SU-DHL-6 (cell line): ENCODE measurements at regions not wholly inside any gene's neighbourhood (a gene's known extent, or its start where the extent isn't known, plus 50 kb on each side); places are given as distances from the start of the nearest gene placed in this dataset.

ENCODE experiments used
- H2AFZ ChIP-seq: fragments of 200-600 bp; sonication (generic); 2 replicates; pipeline ENCODE4 v1.6.1; 2014; ENCODE audit warnings: low read depth, mild to moderate bottlenecking, moderate library complexity, mixed read lengths, antibody characterized with exemption, low read length; ENCODE audit not compliant: severe bottlenecking
- H3F3A ChIP-seq: fragments of 200-600 bp; shearing (Covaris generic); 2 replicates; pipeline ENCODE4 v1.6.0; 2016; ENCODE audit warnings: antibody characterized with exemption, mild to moderate bottlenecking; ENCODE audit not compliant: insufficient read depth
- H3K27ac ChIP-seq: fragments of 200-600 bp; sonication (generic); 2 replicates; pipeline ENCODE4 v1.5.1; 2016; ENCODE audit warnings: low read depth, mild to moderate bottlenecking, low read length, moderate library complexity, mixed read lengths
- H3K27me3 ChIP-seq: fragments of 200-600 bp; sonication (generic), shearing (Covaris generic); 2 replicates; pipeline ENCODE4 v1.6.0; 2014; ENCODE audit warnings: mild to moderate bottlenecking, low read length
- H3K36me3 ChIP-seq: fragments of 200-600 bp; sonication (generic); 2 replicates; pipeline ENCODE4 v1.6.1; 2014; ENCODE audit warnings: mild to moderate bottlenecking, low read length, mixed read lengths
- H3K4me2 ChIP-seq: fragments of 300-600, 200-600 bp; shearing (Covaris generic), sonication (generic); 2 replicates; pipeline ENCODE4 v1.6.0; 2014; ENCODE audit warnings: low read length, low read depth, mild to moderate bottlenecking; ENCODE audit not compliant: poor library complexity, severe bottlenecking
- H3K4me3 ChIP-seq: fragments of 200-600 bp; sonication (generic); 2 replicates; pipeline ENCODE4 v1.5.1; 2014; ENCODE audit warnings: antibody characterized with exemption, low read length, mild to moderate bottlenecking, mixed read lengths; ENCODE audit not compliant: insufficient read depth, poor library complexity, severe bottlenecking
- H3K79me2 ChIP-seq: fragments of 200-600 bp; sonication (generic); 2 replicates; pipeline ENCODE4 v1.6.1; 2014; ENCODE audit warnings: mild to moderate bottlenecking, low read length, moderate library complexity; ENCODE audit not compliant: insufficient read depth
- H3K9ac ChIP-seq: fragments of 200-600 bp; sonication (generic); 2 replicates; pipeline ENCODE4 v1.7.0; 2014; ENCODE audit warnings: mild to moderate bottlenecking, low read length
- H3K9me2 ChIP-seq: fragments of 200-600 bp; sonication (generic); replicated peaks from 2 replicates; pipeline ENCODE4 v1.6.1; 2014; ENCODE audit warnings: low read length; ENCODE audit not compliant: insufficient read depth
- H3K9me3 ChIP-seq: fragments of 200-600 bp; sonication (generic); 2 replicates; pipeline ENCODE4 v1.6.1; 2014; ENCODE audit warnings: low read length, mixed read lengths; ENCODE audit not compliant: insufficient read depth
- H4K20me1 ChIP-seq: fragments of 200-600 bp; sonication (generic); 2 replicates; pipeline ENCODE4 v1.6.1; 2014; ENCODE audit warnings: low read depth, mild to moderate bottlenecking, antibody characterized with exemption, low read length, moderate library complexity, mixed read lengths
- EZH2phosphoT487 ChIP-seq: fragments of 200-600 bp; sonication (generic), shearing (Covaris generic); conservative IDR thresholded peaks from 2 replicates; pipeline ENCODE4 v1.6.1; 2018; ENCODE audit warnings: mild to moderate bottlenecking, antibody characterized with exemption, low read length, moderate library complexity, mixed read lengths
- TF ChIP-seq, protein P1 (sequence below): fragments of 200-600 bp; sonication (generic); IDR thresholded peaks from one replicate; pipeline ENCODE4 v1.5.1; 2017; ENCODE audit warnings: antibody characterized with exemption, mild to moderate bottlenecking, low read length, moderate library complexity; ENCODE audit not compliant: insufficient read depth, poor library complexity, severe bottlenecking

DNA sequence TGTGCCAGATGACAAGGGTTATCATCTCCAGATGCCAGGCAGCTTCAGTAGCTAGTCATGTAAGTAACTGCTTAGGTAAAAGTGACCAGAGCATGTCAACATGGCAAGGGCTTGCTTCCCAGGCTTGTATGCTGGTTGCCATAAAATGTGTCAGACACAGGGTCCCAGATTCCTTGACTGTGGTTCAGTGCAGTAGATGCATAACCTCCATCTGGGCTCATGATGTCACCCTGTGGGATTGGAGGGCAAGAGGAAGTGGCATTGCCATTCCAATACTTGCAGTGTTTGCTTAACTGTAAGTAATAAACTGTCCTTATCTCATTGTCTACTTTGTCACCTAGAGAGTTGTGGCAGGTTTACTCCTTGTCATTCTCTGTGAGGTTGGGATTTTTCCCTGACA is 226.8 kb downstream of the PCDH17 start:
- Histone ChIP-seq H2AFZ (no peak overlapping the region), H3F3A (no peaks in the 10 kb centered on the region), H3K27ac (no peak overlapping the region), H3K4me3 (no peak overlapping the region), H3K4me2 (no peak overlapping the region), H3K9me3 (no peaks in the 10 kb centered on the region), H3K9me2 (no peaks in the 10 kb centered on the region), H4K20me1 (no peaks in the 10 kb centered on the region), H3K36me3 (no peaks in the 10 kb centered on the region), H3K27me3 (no peaks in the 10 kb centered on the region), H3K79me2 (no peaks in the 10 kb centered on the region), H3K9ac (no peak overlapping the region)
- TF ChIP-seq, protein P1, sequence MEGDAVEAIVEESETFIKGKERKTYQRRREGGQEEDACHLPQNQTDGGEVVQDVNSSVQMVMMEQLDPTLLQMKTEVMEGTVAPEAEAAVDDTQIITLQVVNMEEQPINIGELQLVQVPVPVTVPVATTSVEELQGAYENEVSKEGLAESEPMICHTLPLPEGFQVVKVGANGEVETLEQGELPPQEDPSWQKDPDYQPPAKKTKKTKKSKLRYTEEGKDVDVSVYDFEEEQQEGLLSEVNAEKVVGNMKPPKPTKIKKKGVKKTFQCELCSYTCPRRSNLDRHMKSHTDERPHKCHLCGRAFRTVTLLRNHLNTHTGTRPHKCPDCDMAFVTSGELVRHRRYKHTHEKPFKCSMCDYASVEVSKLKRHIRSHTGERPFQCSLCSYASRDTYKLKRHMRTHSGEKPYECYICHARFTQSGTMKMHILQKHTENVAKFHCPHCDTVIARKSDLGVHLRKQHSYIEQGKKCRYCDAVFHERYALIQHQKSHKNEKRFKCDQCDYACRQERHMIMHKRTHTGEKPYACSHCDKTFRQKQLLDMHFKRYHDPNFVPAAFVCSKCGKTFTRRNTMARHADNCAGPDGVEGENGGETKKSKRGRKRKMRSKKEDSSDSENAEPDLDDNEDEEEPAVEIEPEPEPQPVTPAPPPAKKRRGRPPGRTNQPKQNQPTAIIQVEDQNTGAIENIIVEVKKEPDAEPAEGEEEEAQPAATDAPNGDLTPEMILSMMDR: no peak

DNA sequence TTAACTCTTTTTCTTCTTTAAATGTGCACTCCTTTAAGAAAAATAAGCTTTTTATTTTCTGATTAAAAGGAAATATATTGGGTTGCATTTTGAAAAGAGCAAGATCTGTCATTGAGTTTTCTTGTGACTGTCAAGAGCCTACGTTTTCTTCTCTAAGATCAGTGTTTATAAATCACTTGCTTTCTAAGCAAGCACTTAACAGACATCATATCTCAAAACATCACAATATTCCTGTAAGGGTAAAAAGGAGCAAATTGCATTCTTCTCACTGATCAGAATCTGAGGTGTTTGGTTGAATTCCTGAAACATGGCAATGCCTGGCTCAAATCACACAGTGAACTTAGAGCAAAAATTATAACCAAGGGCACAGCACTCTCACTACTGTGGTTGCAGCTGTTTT is 231.3 kb downstream of the PCDH17 start:
- Histone ChIP-seq H2AFZ (no peak overlapping the region), H3K9me3 (no peaks in the 10 kb centered on the region), H3K4me3 (no peak overlapping the region), H3K27me3 (no peaks in the 10 kb centered on the region), H3K4me2 (no peak overlapping the region), H3K9ac (no peak overlapping the region), H4K20me1 (no peaks in the 10 kb centered on the region), H3K36me3 (no peaks in the 10 kb centered on the region), H3K27ac (no peak overlapping the region), H3K9me2 (no peaks in the 10 kb centered on the region), H3F3A (no peaks in the 10 kb centered on the region), H3K79me2 (no peaks in the 10 kb centered on the region)
- TF ChIP-seq, protein P1: no peak
- no peak for TF ChIP-seq EZH2phosphoT487

DNA sequence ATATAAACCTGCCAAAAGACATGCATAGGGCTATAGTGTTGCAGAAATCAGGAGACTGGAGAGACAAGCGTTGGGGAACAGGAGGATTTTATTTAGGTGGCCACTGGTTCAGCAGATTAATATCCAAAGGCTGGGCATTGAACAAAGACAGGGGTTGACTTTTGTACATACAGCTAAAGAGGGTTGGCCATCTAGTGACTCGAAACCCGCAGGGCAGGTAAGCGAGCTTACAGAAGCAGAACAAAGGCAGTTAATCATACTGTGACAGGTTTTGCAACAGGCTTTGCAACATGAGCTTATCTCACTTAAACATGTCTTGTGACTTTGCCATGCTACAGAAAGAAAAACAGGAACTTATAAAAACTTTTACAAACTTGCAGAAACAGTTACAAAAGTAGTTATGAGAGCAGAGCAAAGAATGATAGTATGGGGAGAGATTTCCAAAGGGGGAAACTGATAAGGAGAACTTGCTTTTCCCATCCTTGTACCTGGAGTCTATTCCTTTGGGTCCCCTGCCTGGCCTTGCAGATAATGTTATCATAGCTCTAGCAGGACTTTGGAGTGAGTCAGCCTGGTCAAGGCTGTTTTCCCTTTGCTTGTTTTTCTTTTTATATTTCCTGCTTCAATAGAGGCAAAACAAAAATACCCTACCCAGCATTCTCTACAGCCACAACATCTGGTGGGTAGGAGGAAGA is 234.2 kb downstream of the PCDH17 start:
- no peaks in the 10 kb centered on the region for H3K9me2 ChIP-seq
- H3K4me3 ChIP-seq: no peak overlapping the region
- H3K9ac ChIP-seq: no peak overlapping the region
- H3K36me3 ChIP-seq: no peaks in the 10 kb centered on the region
- no peaks in the 10 kb centered on the region for H3K27me3 ChIP-seq
- no peaks in the 10 kb centered on the region for H4K20me1 ChIP-seq
- no peak overlapping the region for H3K27ac ChIP-seq
- H2AFZ ChIP-seq: peak overlapping the region; percentile 41
- no peak overlapping the region for H3K4me2 ChIP-seq
- H3K79me2 ChIP-seq: no peaks in the 10 kb centered on the region
- TF ChIP-seq EZH2phosphoT487: no peak
- TF ChIP-seq, protein P1: no peak
- H3F3A ChIP-seq: no peaks in the 10 kb centered on the region
- H3K9me3 ChIP-seq: no peaks in the 10 kb centered on the region
